ENCODE measurements at regions not wholly inside any gene's neighbourhood (a gene's known extent, or its start where the extent isn't known, plus 50 kb on each side); places are given as distances from the start of the nearest gene placed in this dataset.

- DNase-seq (ENCODE audit: low spot score), result no peak
Observed at GRCh38 chr15:98561169-98561941, 87.0 kb upstream of the IGF1R start.

- no peak for DNase-seq (ENCODE audit: low spot score)
Observed at GRCh38 chr15:98562331-98562937, 85.9 kb upstream of the IGF1R start.

GRCh38 chr15:98565566-98565965 lies 82.8 kb upstream of the IGF1R start:
- no peak for DNase-seq (ENCODE audit: low spot score)

- peak; percentile 10 for DNase-seq (ENCODE audit: low spot score)
Observed at GRCh38 chr15:98567951-98568350, 80.4 kb upstream of the IGF1R start.

GRCh38 chr15:98568382-98569017 lies 79.8 kb upstream of the IGF1R start:
- DNase-seq (ENCODE audit: low spot score), result no peak

- DNase-seq (ENCODE audit: low spot score), result no peak
Observed at GRCh38 chr15:98570119-98570518, 78.2 kb upstream of the IGF1R start.

- no peak for DNase-seq (ENCODE audit: low spot score)
Observed at GRCh38 chr15:98580572-98580971, 67.8 kb upstream of the IGF1R start.

- DNase-seq (ENCODE audit: low spot score), result no peak
Observed at GRCh38 chr15:98581715-98582114, 66.6 kb upstream of the IGF1R start.

GRCh38 chr15:98582900-98583554 lies 65.3 kb upstream of the IGF1R start:
- DNase-seq (ENCODE audit: low spot score), result no peak

- no peak for DNase-seq (ENCODE audit: low spot score)
Observed at GRCh38 chr15:98583771-98584430, 64.4 kb upstream of the IGF1R start.

- no peak for DNase-seq (ENCODE audit: low spot score)
Observed at GRCh38 chr15:98586066-98586465, 62.3 kb upstream of the IGF1R start.

- no peak for DNase-seq (ENCODE audit: low spot score)
Observed at GRCh38 chr15:98592136-98592535, 56.2 kb upstream of the IGF1R start.

- DNase-seq (ENCODE audit: low spot score), result no peak
Observed at GRCh38 chr15:98596131-98596530, 52.2 kb upstream of the IGF1R start.

- no peak for DNase-seq (ENCODE audit: low spot score)
Observed at GRCh38 chr15:98596885-98597392, 51.4 kb upstream of the IGF1R start.

GRCh38 chr15:98597666-98598065 lies 50.7 kb upstream of the IGF1R start:
- peak; percentile 16 for DNase-seq (ENCODE audit: low spot score)
